H1 (cell line): ENCODE measurements at regions not wholly inside any gene's neighbourhood (a gene's known extent, or its start where the extent isn't known, plus 50 kb on each side); places are given as distances from the start of the nearest gene placed in this dataset.

Source experiments
- BCL11A ChIP-seq, 2 experiments: IDR thresholded peaks; one replicate each; pipeline ENCODE4 v1.6.1; 2011; ENCODE audit warnings: low read depth in 2 of 2, low read length in 2 of 2, mild to moderate bottlenecking in 2 of 2
- CBX5 ChIP-seq: fragments of 300-800, 300-1000 bp; sonication (generic); IDR thresholded peaks from 2 replicates; pipeline ENCODE4 v1.7.1; 2016; ENCODE audit warnings: antibody characterized with exemption, low read length, low read depth
- CREB1 ChIP-seq: IDR thresholded peaks from 2 replicates; pipeline ENCODE4 v1.6.1; 2012; ENCODE audit warnings: inconsistent platforms
- PHF8 ChIP-seq: fragments of 200-600 bp; sonication (generic); conservative IDR thresholded peaks from 2 replicates; pipeline ENCODE4 v1.7.1; 2012; ENCODE audit warnings: low read depth, mild to moderate bottlenecking, inconsistent platforms, low read length, moderate library complexity
- RNF2 ChIP-seq: fragments of 200-900, 300-1000 bp; sonication (generic); IDR thresholded peaks from 2 replicates; pipeline ENCODE4 v1.7.1; 2016; ENCODE audit warnings: borderline replicate concordance, low read depth, mild to moderate bottlenecking, antibody characterized with exemption, low read length; ENCODE audit not compliant: poor library complexity, severe bottlenecking; ENCODE audit errors: missing control alignments
- TF ChIP-seq, protein P1 (sequence below): fragments of 300-600 bp; sonication (generic); IDR thresholded peaks from 2 replicates; pipeline ENCODE4 v1.7.1; 2012; ENCODE audit warnings: low read length, moderate library complexity, mild to moderate bottlenecking, inconsistent platforms; ENCODE audit not compliant: insufficient replicate concordance

DNA sequence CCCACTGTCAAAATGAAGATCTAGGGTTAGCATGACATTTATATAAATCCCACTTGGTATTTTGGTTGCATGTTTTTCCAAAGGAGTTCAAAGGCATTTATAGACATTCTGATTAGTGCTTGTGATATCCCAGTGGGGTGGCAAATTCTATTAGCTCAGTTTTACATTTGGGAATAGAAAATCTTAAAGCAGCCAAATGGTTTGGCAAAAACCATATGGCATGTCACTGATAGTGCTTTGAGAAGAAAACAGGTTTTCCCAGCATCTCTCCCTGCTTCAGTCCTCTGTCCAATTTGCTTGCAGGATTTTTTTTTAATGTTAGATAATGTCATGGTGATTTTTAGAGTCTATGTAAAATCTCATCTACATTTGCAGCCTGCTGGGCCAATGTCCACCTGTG lies 225.1 kb upstream of the DIO3 start (continued):
- TF ChIP-seq, protein P1, sequence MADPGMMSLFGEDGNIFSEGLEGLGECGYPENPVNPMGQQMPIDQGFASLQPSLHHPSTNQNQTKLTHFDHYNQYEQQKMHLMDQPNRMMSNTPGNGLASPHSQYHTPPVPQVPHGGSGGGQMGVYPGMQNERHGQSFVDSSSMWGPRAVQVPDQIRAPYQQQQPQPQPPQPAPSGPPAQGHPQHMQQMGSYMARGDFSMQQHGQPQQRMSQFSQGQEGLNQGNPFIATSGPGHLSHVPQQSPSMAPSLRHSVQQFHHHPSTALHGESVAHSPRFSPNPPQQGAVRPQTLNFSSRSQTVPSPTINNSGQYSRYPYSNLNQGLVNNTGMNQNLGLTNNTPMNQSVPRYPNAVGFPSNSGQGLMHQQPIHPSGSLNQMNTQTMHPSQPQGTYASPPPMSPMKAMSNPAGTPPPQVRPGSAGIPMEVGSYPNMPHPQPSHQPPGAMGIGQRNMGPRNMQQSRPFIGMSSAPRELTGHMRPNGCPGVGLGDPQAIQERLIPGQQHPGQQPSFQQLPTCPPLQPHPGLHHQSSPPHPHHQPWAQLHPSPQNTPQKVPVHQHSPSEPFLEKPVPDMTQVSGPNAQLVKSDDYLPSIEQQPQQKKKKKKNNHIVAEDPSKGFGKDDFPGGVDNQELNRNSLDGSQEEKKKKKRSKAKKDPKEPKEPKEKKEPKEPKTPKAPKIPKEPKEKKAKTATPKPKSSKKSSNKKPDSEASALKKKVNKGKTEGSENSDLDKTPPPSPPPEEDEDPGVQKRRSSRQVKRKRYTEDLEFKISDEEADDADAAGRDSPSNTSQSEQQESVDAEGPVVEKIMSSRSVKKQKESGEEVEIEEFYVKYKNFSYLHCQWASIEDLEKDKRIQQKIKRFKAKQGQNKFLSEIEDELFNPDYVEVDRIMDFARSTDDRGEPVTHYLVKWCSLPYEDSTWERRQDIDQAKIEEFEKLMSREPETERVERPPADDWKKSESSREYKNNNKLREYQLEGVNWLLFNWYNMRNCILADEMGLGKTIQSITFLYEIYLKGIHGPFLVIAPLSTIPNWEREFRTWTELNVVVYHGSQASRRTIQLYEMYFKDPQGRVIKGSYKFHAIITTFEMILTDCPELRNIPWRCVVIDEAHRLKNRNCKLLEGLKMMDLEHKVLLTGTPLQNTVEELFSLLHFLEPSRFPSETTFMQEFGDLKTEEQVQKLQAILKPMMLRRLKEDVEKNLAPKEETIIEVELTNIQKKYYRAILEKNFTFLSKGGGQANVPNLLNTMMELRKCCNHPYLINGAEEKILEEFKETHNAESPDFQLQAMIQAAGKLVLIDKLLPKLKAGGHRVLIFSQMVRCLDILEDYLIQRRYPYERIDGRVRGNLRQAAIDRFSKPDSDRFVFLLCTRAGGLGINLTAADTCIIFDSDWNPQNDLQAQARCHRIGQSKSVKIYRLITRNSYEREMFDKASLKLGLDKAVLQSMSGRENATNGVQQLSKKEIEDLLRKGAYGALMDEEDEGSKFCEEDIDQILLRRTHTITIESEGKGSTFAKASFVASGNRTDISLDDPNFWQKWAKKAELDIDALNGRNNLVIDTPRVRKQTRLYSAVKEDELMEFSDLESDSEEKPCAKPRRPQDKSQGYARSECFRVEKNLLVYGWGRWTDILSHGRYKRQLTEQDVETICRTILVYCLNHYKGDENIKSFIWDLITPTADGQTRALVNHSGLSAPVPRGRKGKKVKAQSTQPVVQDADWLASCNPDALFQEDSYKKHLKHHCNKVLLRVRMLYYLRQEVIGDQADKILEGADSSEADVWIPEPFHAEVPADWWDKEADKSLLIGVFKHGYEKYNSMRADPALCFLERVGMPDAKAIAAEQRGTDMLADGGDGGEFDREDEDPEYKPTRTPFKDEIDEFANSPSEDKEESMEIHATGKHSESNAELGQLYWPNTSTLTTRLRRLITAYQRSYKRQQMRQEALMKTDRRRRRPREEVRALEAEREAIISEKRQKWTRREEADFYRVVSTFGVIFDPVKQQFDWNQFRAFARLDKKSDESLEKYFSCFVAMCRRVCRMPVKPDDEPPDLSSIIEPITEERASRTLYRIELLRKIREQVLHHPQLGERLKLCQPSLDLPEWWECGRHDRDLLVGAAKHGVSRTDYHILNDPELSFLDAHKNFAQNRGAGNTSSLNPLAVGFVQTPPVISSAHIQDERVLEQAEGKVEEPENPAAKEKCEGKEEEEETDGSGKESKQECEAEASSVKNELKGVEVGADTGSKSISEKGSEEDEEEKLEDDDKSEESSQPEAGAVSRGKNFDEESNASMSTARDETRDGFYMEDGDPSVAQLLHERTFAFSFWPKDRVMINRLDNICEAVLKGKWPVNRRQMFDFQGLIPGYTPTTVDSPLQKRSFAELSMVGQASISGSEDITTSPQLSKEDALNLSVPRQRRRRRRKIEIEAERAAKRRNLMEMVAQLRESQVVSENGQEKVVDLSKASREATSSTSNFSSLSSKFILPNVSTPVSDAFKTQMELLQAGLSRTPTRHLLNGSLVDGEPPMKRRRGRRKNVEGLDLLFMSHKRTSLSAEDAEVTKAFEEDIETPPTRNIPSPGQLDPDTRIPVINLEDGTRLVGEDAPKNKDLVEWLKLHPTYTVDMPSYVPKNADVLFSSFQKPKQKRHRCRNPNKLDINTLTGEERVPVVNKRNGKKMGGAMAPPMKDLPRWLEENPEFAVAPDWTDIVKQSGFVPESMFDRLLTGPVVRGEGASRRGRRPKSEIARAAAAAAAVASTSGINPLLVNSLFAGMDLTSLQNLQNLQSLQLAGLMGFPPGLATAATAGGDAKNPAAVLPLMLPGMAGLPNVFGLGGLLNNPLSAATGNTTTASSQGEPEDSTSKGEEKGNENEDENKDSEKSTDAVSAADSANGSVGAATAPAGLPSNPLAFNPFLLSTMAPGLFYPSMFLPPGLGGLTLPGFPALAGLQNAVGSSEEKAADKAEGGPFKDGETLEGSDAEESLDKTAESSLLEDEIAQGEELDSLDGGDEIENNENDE: no peak
- no peak for TF ChIP-seq PHF8
- no peak for TF ChIP-seq RNF2
- TF ChIP-seq BCL11A (IDR thresholded peaks at IDR 0.05; ENCODE audit: low read depth in 2 of 2, low read length in 2 of 2): no peak
- TF ChIP-seq CREB1: no peak
- TF ChIP-seq CBX5: no peak
